OCI-LY7 (cell line): ENCODE measurements at regions not wholly inside any gene's neighbourhood (a gene's known extent, or its start where the extent isn't known, plus 50 kb on each side); places are given as distances from the start of the nearest gene placed in this dataset.

ENCODE experiments used
- BruUV-seq: library from RNA; stranded (reverse); fragments of 400-500 nt; replicated peaks from 2 replicates; lab custom pipeline; 2021; lab: Mats Ljungman, UMichigan
- CTCF ChIA-PET: fragments of 300-600 bp; sonication (Branson Sonifier 250); formaldehyde crosslinking; loops from one replicate; lab custom pipeline; 2022; ENCODE audit warnings: antibody characterized with exemption; ENCODE audit not compliant: unreplicated experiment; lab: Charles Lee
- POLR2A ChIA-PET: fragments of 300-600 bp; sonication (Branson Sonifier 250); formaldehyde crosslinking; loops from one replicate; lab custom pipeline; 2022; ENCODE audit warnings: antibody characterized with exemption; lab: Charles Lee
- DNase-seq: peaks from one replicate; pipeline ENCODE4 v3.0.0-alpha.2; 2015; ENCODE audit warnings: low spot score
- H2AFZ ChIP-seq: fragments of 200-600 bp; sonication (generic), shearing (Covaris generic); 2 replicates; pipeline ENCODE4 v1.6.1; 2014; ENCODE audit warnings: mild to moderate bottlenecking, antibody characterized with exemption, low read length, moderate library complexity
- H3K27ac ChIP-seq: fragments of 200-600 bp; sonication (generic); 2 replicates; pipeline ENCODE4 v1.5.1; 2014; ENCODE audit warnings: mixed run types, low read depth, mild to moderate bottlenecking, moderate library complexity, low read length, inconsistent platforms; ENCODE audit not compliant: poor library complexity, severe bottlenecking
- H3K36me3 ChIP-seq: fragments of 200-600 bp; sonication (generic); 2 replicates; pipeline ENCODE4 v1.6.1; 2014; ENCODE audit warnings: mild to moderate bottlenecking, antibody characterized with exemption, low read length, moderate library complexity, mixed read lengths; ENCODE audit not compliant: insufficient read depth
- H3K4me1 ChIP-seq: fragments of 200-600 bp; sonication (generic); 2 replicates; pipeline ENCODE4 v1.5.1; 2014; ENCODE audit warnings: mild to moderate bottlenecking, low read length; ENCODE audit not compliant: insufficient read depth, poor library complexity, severe bottlenecking
- H3K4me2 ChIP-seq: fragments of 200-600 bp; sonication (generic); 2 replicates; pipeline ENCODE4 v1.6.1; 2014; ENCODE audit warnings: mild to moderate bottlenecking, low read length
- H3K4me3 ChIP-seq: fragments of 200-600 bp; sonication (generic); 2 replicates; pipeline ENCODE4 v1.5.1; 2014; ENCODE audit warnings: mild to moderate bottlenecking, low read depth, low read length; ENCODE audit not compliant: poor library complexity, severe bottlenecking
- H3K79me2 ChIP-seq: fragments of 200-600 bp; sonication (generic); 2 replicates; pipeline ENCODE4 v1.6.1; 2016; ENCODE audit warnings: low read depth, mild to moderate bottlenecking, low read length, moderate library complexity, mixed read lengths; ENCODE audit not compliant: insufficient read depth
- H3K9me2 ChIP-seq: fragments of 200-600 bp; sonication (generic); 2 replicates; pipeline ENCODE4 v1.6.1; 2016; ENCODE audit warnings: mild to moderate bottlenecking, low read length, mixed read lengths; ENCODE audit not compliant: insufficient read depth
- H3K9me3 ChIP-seq: fragments of 200-600 bp; sonication (generic); 2 replicates; pipeline ENCODE4 v1.6.1; 2014; ENCODE audit warnings: mild to moderate bottlenecking, mixed run types, low read length, mixed read lengths
- H4K20me1 ChIP-seq: fragments of 200-600 bp; sonication (generic); 2 replicates; pipeline ENCODE4 v1.6.1; 2014; ENCODE audit warnings: mild to moderate bottlenecking, antibody characterized with exemption, low read length, moderate library complexity, mixed read lengths; ENCODE audit not compliant: insufficient read depth
- CTCF ChIP-seq: fragments of 200-600 bp; sonication (generic); conservative IDR thresholded peaks from 2 replicates; pipeline ENCODE4 v1.5.1; 2014; ENCODE audit warnings: mild to moderate bottlenecking, antibody characterized with exemption, low read length, moderate library complexity, mixed read lengths
- EZH2phosphoT487 ChIP-seq: fragments of 200-600 bp; sonication (generic); IDR thresholded peaks from 2 replicates; pipeline ENCODE4 v1.6.1; 2018; ENCODE audit warnings: low read depth, borderline replicate concordance, mild to moderate bottlenecking, mixed run types, antibody characterized with exemption, low read length, moderate library complexity, mixed read lengths
- intact Hi-C: fragments of 100-400 bp; cut with micrococcal nuclease; formaldehyde crosslinking; loops from one replicate; pipeline ENCODE4 v1.10.0; 2022; ENCODE audit not compliant: unreplicated experiment

GRCh38 chr6:139547804-139548203 lies 173.4 kb upstream of the CITED2 start:
- Histone ChIP-seq H3K4me1 (no peaks in the 10 kb centered on the region), H3K36me3 (no peaks in the 10 kb centered on the region), H3K9me2 (no peaks in the 10 kb centered on the region), H3K9me3 (no peaks in the 10 kb centered on the region), H2AFZ (no peak overlapping the region), H4K20me1 (no peaks in the 10 kb centered on the region), H3K4me3 (no peak overlapping the region), H3K79me2 (no peaks in the 10 kb centered on the region), H3K4me2 (no peak overlapping the region), H3K27ac (no peak overlapping the region)
- intact Hi-C loops = no loop called here
- TF ChIP-seq CTCF (no peak), EZH2phosphoT487 (no peak)
- no peak for DNase-seq
- no TSS peak for BruUV-seq
- ChIA-PET POLR2A (no interaction called here), CTCF (no interaction called here)

GRCh38 chr6:139547122-139547776 lies 172.8 kb upstream of the CITED2 start:
- CTCF ChIA-PET = no interaction called here
- Histone ChIP-seq H3K4me3 (no peak overlapping the region), H3K9me2 (no peaks in the 10 kb centered on the region), H3K79me2 (no peaks in the 10 kb centered on the region), H3K36me3 (no peaks in the 10 kb centered on the region), H2AFZ (no peak overlapping the region), H3K4me2 (no peak overlapping the region), H3K9me3 (no peaks in the 10 kb centered on the region), H3K27ac (no peak overlapping the region), H4K20me1 (no peaks in the 10 kb centered on the region), H3K4me1 (no peaks in the 10 kb centered on the region)
- no peak for DNase-seq
- intact Hi-C loops = no loop called here
- POLR2A ChIA-PET = no interaction called here
- no TSS peak for BruUV-seq
- TF ChIP-seq EZH2phosphoT487 = no peak
- TF ChIP-seq CTCF = no peak

GRCh38 chr6:139546106-139546472 lies 171.6 kb upstream of the CITED2 start:
- H3K4me1 ChIP-seq = no peaks in the 10 kb centered on the region
- intact Hi-C loops = no loop called here
- no peak overlapping the region for H2AFZ ChIP-seq
- H3K4me2 ChIP-seq = no peak overlapping the region
- DNase-seq = no peak
- ChIA-PET POLR2A (interaction anchor here (0.6 kb wide), 1 partner anchor 359 kb away, joined by 3 read pairs; no protein-coding TSS in a partner anchor), CTCF (no interaction called here)
- H3K4me3 ChIP-seq = no peak overlapping the region
- BruUV-seq = no TSS peak
- no peaks in the 10 kb centered on the region for H3K36me3 ChIP-seq
- H3K9me2 ChIP-seq = no peaks in the 10 kb centered on the region
- H3K9me3 ChIP-seq = no peaks in the 10 kb centered on the region
- no peaks in the 10 kb centered on the region for H4K20me1 ChIP-seq
- no peaks in the 10 kb centered on the region for H3K79me2 ChIP-seq
- H3K27ac ChIP-seq = no peak overlapping the region
- TF ChIP-seq CTCF = no peak
- TF ChIP-seq EZH2phosphoT487 = no peak
